CD1c-positive myeloid dendritic cell (primary cell): ENCODE measurements at regions not wholly inside any gene's neighbourhood (a gene's known extent, or its start where the extent isn't known, plus 50 kb on each side); places are given as distances from the start of the nearest gene placed in this dataset.

ENCODE experiments used
- DNase-seq: peaks from one replicate; pipeline ENCODE4 v3.0.0-alpha.2; 2016; ENCODE audit errors: extremely low spot score

- DNase-seq: no peak
Measured at GRCh38 chr18:41357708-41358107, 597.3 kb upstream of the PIK3C3 start.

- no peak for DNase-seq
Measured at GRCh38 chr18:41353777-41354528, 601.1 kb upstream of the PIK3C3 start.

GRCh38 chr18:41351430-41351829, 603.6 kb upstream of the PIK3C3 start:
- DNase-seq: no peak

- DNase-seq: no peak
Measured at GRCh38 chr18:41347057-41347456, 608.0 kb upstream of the PIK3C3 start.

GRCh38 chr18:41343808-41344207, 611.2 kb upstream of the PIK3C3 start:
- DNase-seq: no peak

GRCh38 chr18:41338341-41338740, 616.7 kb upstream of the PIK3C3 start:
- no peak for DNase-seq

GRCh38 chr18:41331661-41332060, 623.4 kb upstream of the PIK3C3 start:
- DNase-seq: no peak

- no peak for DNase-seq
Measured at GRCh38 chr18:41326311-41326710, 628.7 kb upstream of the PIK3C3 start.

GRCh38 chr18:41324934-41325333, 630.1 kb upstream of the PIK3C3 start:
- DNase-seq: no peak

GRCh38 chr18:41324020-41324791, 630.8 kb upstream of the PIK3C3 start:
- no peak for DNase-seq

- no peak for DNase-seq
Measured at GRCh38 chr18:41323044-41323443, 632.0 kb upstream of the PIK3C3 start.

- no peak for DNase-seq
Measured at GRCh38 chr18:41320100-41320499, 634.9 kb upstream of the PIK3C3 start.

- DNase-seq: no peak
Measured at GRCh38 chr18:41315134-41315533, 639.9 kb upstream of the PIK3C3 start.

- DNase-seq: no peak
Measured at GRCh38 chr18:41311571-41312547, 643.2 kb upstream of the PIK3C3 start.

GRCh38 chr18:41297740-41298139, 657.3 kb upstream of the PIK3C3 start:
- no peak for DNase-seq

GRCh38 chr18:41269294-41269693, 685.7 kb upstream of the PIK3C3 start:
- DNase-seq: no peak

GRCh38 chr18:41268271-41268670, 686.8 kb upstream of the PIK3C3 start:
- no peak for DNase-seq

GRCh38 chr18:41266616-41267015, 688.4 kb upstream of the PIK3C3 start:
- no peak for DNase-seq

- DNase-seq: no peak
Measured at GRCh38 chr18:41266204-41266603, 688.8 kb upstream of the PIK3C3 start.

GRCh38 chr18:41265047-41265446, 690.0 kb upstream of the PIK3C3 start:
- DNase-seq: no peak

- DNase-seq: no peak
Measured at GRCh38 chr18:41263956-41264355, 691.1 kb upstream of the PIK3C3 start.

- DNase-seq: no peak
Measured at GRCh38 chr18:41262688-41263087, 692.3 kb upstream of the PIK3C3 start.
